OCI-LY1 (cell line): ENCODE measurements at regions not wholly inside any gene's neighbourhood (a gene's known extent, or its start where the extent isn't known, plus 50 kb on each side); places are given as distances from the start of the nearest gene placed in this dataset.
"Not testable (repeated sequence)": the region's sequence is repeated elsewhere in the genome, so short reads cannot be mapped to it uniquely, and the experiment has no call there.

Source experiments
- H2AFZ ChIP-seq: fragments of 200-600 bp; sonication (generic), shearing (Covaris generic); 2 replicates; pipeline ENCODE4 v1.6.0; 2014; ENCODE audit warnings: antibody characterized with exemption, mild to moderate bottlenecking, low read length
- H3F3A ChIP-seq: fragments of 200-600 bp; sonication (generic), shearing (Covaris generic); 2 replicates; pipeline ENCODE4 v1.6.0; 2014; ENCODE audit warnings: mild to moderate bottlenecking, antibody characterized with exemption, low read length, moderate library complexity; ENCODE audit not compliant: insufficient read depth
- H3K27ac ChIP-seq: fragments of 200-600 bp; sonication (generic); 2 replicates; pipeline ENCODE4 v1.5.1; 2014; ENCODE audit warnings: low read length, mixed run types, mild to moderate bottlenecking, low read depth; ENCODE audit not compliant: poor library complexity, severe bottlenecking
- H3K27me3 ChIP-seq: fragments of 200-600 bp; sonication (generic); 2 replicates; pipeline ENCODE4 v1.6.0; 2014; ENCODE audit warnings: antibody characterized with exemption, mild to moderate bottlenecking, low read length, moderate library complexity; ENCODE audit not compliant: insufficient read depth
- H3K36me3 ChIP-seq: fragments of 200-600 bp; sonication (generic); 2 replicates; pipeline ENCODE4 v1.6.1; 2014; ENCODE audit warnings: mild to moderate bottlenecking, antibody characterized with exemption, low read length, moderate library complexity, mixed read lengths; ENCODE audit not compliant: insufficient read depth
- H3K4me1 ChIP-seq: fragments of 200-600 bp; sonication (generic); 2 replicates; pipeline ENCODE4 v1.5.1; 2014; ENCODE audit warnings: mild to moderate bottlenecking, low read length, moderate library complexity; ENCODE audit not compliant: insufficient read depth, severe bottlenecking
- H3K4me2 ChIP-seq: fragments of 200-600 bp; sonication (generic), shearing (Covaris generic); 2 replicates; pipeline ENCODE4 v1.6.1; 2014; ENCODE audit warnings: low read length
- H3K4me3 ChIP-seq: fragments of 200-600 bp; sonication (generic); 2 replicates; pipeline ENCODE4 v1.5.1; 2014; ENCODE audit warnings: low read length, low read depth, mild to moderate bottlenecking, mixed read lengths; ENCODE audit not compliant: poor library complexity, severe bottlenecking
- H3K79me2 ChIP-seq: fragments of 200-600 bp; shearing (Covaris generic); 2 replicates; pipeline ENCODE4 v1.6.1; 2016; ENCODE audit warnings: mixed run types, low read length, mixed read lengths; ENCODE audit not compliant: insufficient read depth
- H3K9ac ChIP-seq: fragments of 200-600 bp; sonication (generic), shearing (Covaris generic); 2 replicates; pipeline ENCODE4 v1.6.1; 2014; ENCODE audit warnings: mild to moderate bottlenecking, low read length, mixed read lengths
- H3K9me2 ChIP-seq: fragments of 200-600 bp; sonication (generic), shearing (Covaris generic); 2 replicates; pipeline ENCODE4 v1.6.1; 2014; ENCODE audit warnings: low read depth, mild to moderate bottlenecking, low read length, mixed read lengths
- H3K9me3 ChIP-seq: fragments of 200-600 bp; shearing (Covaris generic); 2 replicates; pipeline ENCODE4 v1.6.1; 2014; ENCODE audit warnings: low read length, mixed read lengths
- H4K20me1 ChIP-seq: fragments of 200-600 bp; sonication (generic), shearing (Covaris generic); 2 replicates; pipeline ENCODE4 v1.6.0; 2016; ENCODE audit warnings: mild to moderate bottlenecking, low read length; ENCODE audit not compliant: insufficient read depth
- EZH2 ChIP-seq: fragments of 200-600 bp; sonication (generic), shearing (Covaris generic); IDR thresholded peaks from 2 replicates; pipeline ENCODE4 v1.8.0; 2017; ENCODE audit warnings: borderline replicate concordance, mixed run types, mild to moderate bottlenecking, antibody characterized with exemption, low read length, moderate library complexity, mixed read lengths
- TF ChIP-seq, protein P1 (sequence below): fragments of 200-600 bp; sonication (generic), shearing (Covaris generic); IDR thresholded peaks from 2 replicates; pipeline ENCODE4 v1.5.1; 2017; ENCODE audit warnings: mild to moderate bottlenecking, antibody characterized with exemption, low read length, moderate library complexity, mixed read lengths

- Histone ChIP-seq H3K27ac (no peak overlapping the region), H3K9me2 (no peaks in the 10 kb centered on the region), H4K20me1 (no peaks in the 10 kb centered on the region), H3K79me2 (no peaks in the 10 kb centered on the region), H3F3A (no peaks in the 10 kb centered on the region), H3K4me3 (no peak overlapping the region), H3K9ac (no peak overlapping the region), H2AFZ (no peak overlapping the region), H3K36me3 (no peaks in the 10 kb centered on the region), H3K9me3 (no peaks in the 10 kb centered on the region), H3K4me2 (no peak overlapping the region), H3K27me3 (no peaks in the 10 kb centered on the region), H3K4me1 (no peaks in the 10 kb centered on the region)
- TF ChIP-seq EZH2, result no peak
Measured at GRCh38 chr9:106220415-106220814, 526.1 kb downstream of the TMEM38B start.

- Histone ChIP-seq H3K9me3 (no peaks in the 10 kb centered on the region), H3K4me1 (no peaks in the 10 kb centered on the region), H3K9me2 (no peaks in the 10 kb centered on the region), H3F3A (no peaks in the 10 kb centered on the region), H3K36me3 (no peaks in the 10 kb centered on the region), H3K27ac (no peak overlapping the region), H3K27me3 (no peaks in the 10 kb centered on the region), H2AFZ (no peak overlapping the region), H3K79me2 (no peaks in the 10 kb centered on the region), H3K4me2 (no peak overlapping the region), H4K20me1 (no peaks in the 10 kb centered on the region), H3K9ac (no peak overlapping the region), H3K4me3 (no peak overlapping the region)
- TF ChIP-seq, protein P1, sequence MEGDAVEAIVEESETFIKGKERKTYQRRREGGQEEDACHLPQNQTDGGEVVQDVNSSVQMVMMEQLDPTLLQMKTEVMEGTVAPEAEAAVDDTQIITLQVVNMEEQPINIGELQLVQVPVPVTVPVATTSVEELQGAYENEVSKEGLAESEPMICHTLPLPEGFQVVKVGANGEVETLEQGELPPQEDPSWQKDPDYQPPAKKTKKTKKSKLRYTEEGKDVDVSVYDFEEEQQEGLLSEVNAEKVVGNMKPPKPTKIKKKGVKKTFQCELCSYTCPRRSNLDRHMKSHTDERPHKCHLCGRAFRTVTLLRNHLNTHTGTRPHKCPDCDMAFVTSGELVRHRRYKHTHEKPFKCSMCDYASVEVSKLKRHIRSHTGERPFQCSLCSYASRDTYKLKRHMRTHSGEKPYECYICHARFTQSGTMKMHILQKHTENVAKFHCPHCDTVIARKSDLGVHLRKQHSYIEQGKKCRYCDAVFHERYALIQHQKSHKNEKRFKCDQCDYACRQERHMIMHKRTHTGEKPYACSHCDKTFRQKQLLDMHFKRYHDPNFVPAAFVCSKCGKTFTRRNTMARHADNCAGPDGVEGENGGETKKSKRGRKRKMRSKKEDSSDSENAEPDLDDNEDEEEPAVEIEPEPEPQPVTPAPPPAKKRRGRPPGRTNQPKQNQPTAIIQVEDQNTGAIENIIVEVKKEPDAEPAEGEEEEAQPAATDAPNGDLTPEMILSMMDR, result no peak
- TF ChIP-seq EZH2, result no peak
Measured at GRCh38 chr9:106228861-106229260, 534.5 kb downstream of the TMEM38B start.

GRCh38 chr9:106233116-106233515, 538.8 kb downstream of the TMEM38B start:
- no peak overlapping the region for H3K9ac ChIP-seq
- no peak overlapping the region for H3K27ac ChIP-seq
- no peak overlapping the region for H3K4me3 ChIP-seq
- H3K79me2 ChIP-seq, result no peaks in the 10 kb centered on the region
- H3K4me2 ChIP-seq, result no peak overlapping the region
- no peaks in the 10 kb centered on the region for H4K20me1 ChIP-seq
- no peak overlapping the region for H2AFZ ChIP-seq
- H3K9me2 ChIP-seq, result no peaks in the 10 kb centered on the region
- H3F3A ChIP-seq, result no peaks in the 10 kb centered on the region
- no peaks in the 10 kb centered on the region for H3K4me1 ChIP-seq
- H3K36me3 ChIP-seq, result no peaks in the 10 kb centered on the region
- no peaks in the 10 kb centered on the region for H3K27me3 ChIP-seq
- TF ChIP-seq, protein P1, result no peak
- no peak for TF ChIP-seq EZH2
- H3K9me3 ChIP-seq, result no peaks in the 10 kb centered on the region

DNA sequence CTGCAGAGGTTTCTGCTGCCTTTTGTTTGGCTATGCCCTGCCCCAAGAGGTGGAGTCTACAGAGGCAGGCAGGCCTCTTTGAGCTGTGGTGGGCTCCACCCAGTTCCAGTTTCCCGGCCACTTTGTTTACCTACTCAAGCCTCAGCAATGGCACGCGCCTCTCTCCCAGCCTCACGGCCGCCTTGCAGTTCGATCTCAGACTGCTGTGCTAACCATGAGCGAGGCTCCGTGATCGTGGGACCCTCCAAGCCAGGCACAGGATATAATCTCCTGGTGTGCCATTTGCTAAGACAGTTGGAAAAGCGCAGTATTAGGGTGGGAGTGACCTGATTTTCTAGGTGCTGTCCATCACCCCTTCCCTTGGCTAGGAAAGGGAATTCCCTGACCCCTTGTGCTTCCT, 566.6 kb downstream of the TMEM38B start:
- H4K20me1 ChIP-seq, H3K9ac ChIP-seq, H3K9me3 ChIP-seq, H3K79me2 ChIP-seq, H3K27ac ChIP-seq, H3K9me2 ChIP-seq, H3K4me3 ChIP-seq, H3K36me3 ChIP-seq, H3F3A ChIP-seq, H3K4me1 ChIP-seq, H3K4me2 ChIP-seq, H2AFZ ChIP-seq, H3K27me3 ChIP-seq: not testable (repeated sequence)
